ENCODE measurements at regions not wholly inside any gene's neighbourhood (a gene's known extent, or its start where the extent isn't known, plus 50 kb on each side); places are given as distances from the start of the nearest gene placed in this dataset.

DNA sequence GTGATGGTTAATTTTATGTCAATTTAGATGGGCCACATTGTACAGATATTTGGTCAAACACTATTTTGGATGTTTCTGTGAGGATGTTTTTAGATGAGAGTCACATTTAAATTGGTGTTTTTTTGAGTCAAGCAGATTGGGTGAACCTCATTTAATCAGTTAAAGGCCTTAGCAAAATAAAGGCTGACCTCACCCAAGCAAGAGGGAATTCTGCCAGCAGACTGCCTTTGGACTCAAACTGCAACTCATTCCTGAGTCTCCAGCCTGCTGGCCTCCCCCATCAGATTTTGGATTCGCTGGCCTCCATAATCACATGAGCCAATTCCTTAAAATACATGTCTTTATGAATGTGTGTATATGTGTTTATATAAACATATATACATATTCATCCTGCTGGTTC lies 282.7 kb upstream of the POU5F2 start:
- no peak for TF ChIP-seq EZH2 (IDR thresholded peaks at IDR 0.05; ENCODE audit: low read length, missing control alignments)
- TF ChIP-seq, protein P1, sequence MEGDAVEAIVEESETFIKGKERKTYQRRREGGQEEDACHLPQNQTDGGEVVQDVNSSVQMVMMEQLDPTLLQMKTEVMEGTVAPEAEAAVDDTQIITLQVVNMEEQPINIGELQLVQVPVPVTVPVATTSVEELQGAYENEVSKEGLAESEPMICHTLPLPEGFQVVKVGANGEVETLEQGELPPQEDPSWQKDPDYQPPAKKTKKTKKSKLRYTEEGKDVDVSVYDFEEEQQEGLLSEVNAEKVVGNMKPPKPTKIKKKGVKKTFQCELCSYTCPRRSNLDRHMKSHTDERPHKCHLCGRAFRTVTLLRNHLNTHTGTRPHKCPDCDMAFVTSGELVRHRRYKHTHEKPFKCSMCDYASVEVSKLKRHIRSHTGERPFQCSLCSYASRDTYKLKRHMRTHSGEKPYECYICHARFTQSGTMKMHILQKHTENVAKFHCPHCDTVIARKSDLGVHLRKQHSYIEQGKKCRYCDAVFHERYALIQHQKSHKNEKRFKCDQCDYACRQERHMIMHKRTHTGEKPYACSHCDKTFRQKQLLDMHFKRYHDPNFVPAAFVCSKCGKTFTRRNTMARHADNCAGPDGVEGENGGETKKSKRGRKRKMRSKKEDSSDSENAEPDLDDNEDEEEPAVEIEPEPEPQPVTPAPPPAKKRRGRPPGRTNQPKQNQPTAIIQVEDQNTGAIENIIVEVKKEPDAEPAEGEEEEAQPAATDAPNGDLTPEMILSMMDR (conservative IDR thresholded peaks at IDR 0.05 in 1 of 2, IDR thresholded peaks at IDR 0.05 in 1 of 2; ENCODE audit: low read depth in 1 of 2, low read length in 2 of 2): no peak
- no peaks in the 10 kb centered on the region for H3K36me3 ChIP-seq (ENCODE audit: control insufficient read depth, insufficient read depth, low read length)
- DNase-seq (ENCODE audit: low read depth in 2 of 2): peak in 1 of 2 donors; percentile 52
- no peak overlapping the region for H3K4me2 ChIP-seq (ENCODE audit: extremely low read depth, insufficient read depth, low read length)
- H3K9me3 ChIP-seq (ENCODE audit: control insufficient read depth, insufficient read depth, low read depth, low read length): no peaks in the 10 kb centered on the region
- peaks cover 2% of the 10 kb centered on the region for H3K4me1 ChIP-seq (ENCODE audit: control insufficient read depth, extremely low read depth, insufficient read depth, low read length)
- no peak overlapping the region for H3K9ac ChIP-seq (ENCODE audit: insufficient read depth, low read length)
- no peaks in the 10 kb centered on the region for H3K27me3 ChIP-seq (ENCODE audit: control insufficient read depth, insufficient read depth, low read length)
- no peak overlapping the region for H3K27ac ChIP-seq (ENCODE audit: insufficient read depth, low read length)
- H2AFZ ChIP-seq (ENCODE audit: low read length): no peak overlapping the region
- no peaks in the 10 kb centered on the region for H4K20me1 ChIP-seq (ENCODE audit: control insufficient read depth, extremely low read depth, insufficient read depth, low read length)
- no peaks in the 10 kb centered on the region for H3K79me2 ChIP-seq (ENCODE audit: control insufficient read depth, insufficient read depth, low read length)
- H3K4me3 ChIP-seq (replicated peaks in 1 of 4; ENCODE audit: control extremely low read depth in 1 of 4, insufficient read depth in 1 of 4, low read depth in 3 of 4, low read length in 4 of 4): no peak overlapping the region

DNA sequence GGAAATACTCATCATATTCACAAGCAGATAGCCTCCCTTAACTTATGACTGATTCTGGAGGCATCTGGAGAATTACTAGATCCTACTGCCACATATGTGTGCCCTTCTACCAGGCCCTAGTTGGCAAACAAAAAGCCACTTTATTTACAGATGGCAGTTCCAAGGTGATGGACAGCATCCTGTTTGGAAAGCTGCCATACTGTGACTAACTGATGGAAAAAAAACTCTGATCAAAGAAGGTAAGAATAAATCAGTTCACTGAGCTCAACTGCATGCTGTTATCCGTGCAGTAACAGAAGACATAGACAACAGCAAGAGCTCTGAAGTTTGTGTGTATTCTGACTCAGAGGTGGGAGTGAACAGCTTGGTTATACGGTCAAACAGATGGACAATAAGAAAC lies 279.8 kb upstream of the POU5F2 start:
- H3K27me3 ChIP-seq (ENCODE audit: control insufficient read depth, insufficient read depth, low read length): no peaks in the 10 kb centered on the region
- H3K79me2 ChIP-seq (ENCODE audit: control insufficient read depth, insufficient read depth, low read length): no peaks in the 10 kb centered on the region
- H3K36me3 ChIP-seq (ENCODE audit: control insufficient read depth, insufficient read depth, low read length): no peaks in the 10 kb centered on the region
- H3K4me1 ChIP-seq (ENCODE audit: control insufficient read depth, extremely low read depth, insufficient read depth, low read length): peaks cover 2% of the 10 kb centered on the region
- DNase-seq (ENCODE audit: low read depth in 2 of 2): peak; percentile 50 to 77
- no peak overlapping the region for H3K4me3 ChIP-seq (replicated peaks in 1 of 4; ENCODE audit: control extremely low read depth in 1 of 4, insufficient read depth in 1 of 4, low read depth in 3 of 4, low read length in 4 of 4)
- H3K27ac ChIP-seq (ENCODE audit: insufficient read depth, low read length): no peak overlapping the region
- no peak overlapping the region for H3K4me2 ChIP-seq (ENCODE audit: extremely low read depth, insufficient read depth, low read length)
- TF ChIP-seq, protein P1 (conservative IDR thresholded peaks at IDR 0.05 in 1 of 2, IDR thresholded peaks at IDR 0.05 in 1 of 2; ENCODE audit: low read depth in 1 of 2, low read length in 2 of 2): no peak
- no peak for TF ChIP-seq EZH2 (IDR thresholded peaks at IDR 0.05; ENCODE audit: low read length, missing control alignments)
- no peak overlapping the region for H2AFZ ChIP-seq (ENCODE audit: low read length)
- H3K9ac ChIP-seq (ENCODE audit: insufficient read depth, low read length): no peak overlapping the region
- no peaks in the 10 kb centered on the region for H4K20me1 ChIP-seq (ENCODE audit: control insufficient read depth, extremely low read depth, insufficient read depth, low read length)
- no peaks in the 10 kb centered on the region for H3K9me3 ChIP-seq (ENCODE audit: control insufficient read depth, insufficient read depth, low read depth, low read length)

- H3K27ac ChIP-seq (ENCODE audit: insufficient read depth, low read length): no peak overlapping the region
- H3K4me2 ChIP-seq (ENCODE audit: extremely low read depth, insufficient read depth, low read length): no peak overlapping the region
- H3K4me3 ChIP-seq (replicated peaks in 1 of 4; ENCODE audit: control extremely low read depth in 1 of 4, insufficient read depth in 1 of 4, low read depth in 3 of 4, low read length in 4 of 4): no peak overlapping the region
- peak in 1 of 2 donors; percentile 64 for DNase-seq (ENCODE audit: low read depth in 2 of 2)
- H3K9ac ChIP-seq (ENCODE audit: insufficient read depth, low read length): no peak overlapping the region
- H3K9me3 ChIP-seq (ENCODE audit: control insufficient read depth, insufficient read depth, low read depth, low read length): no peaks in the 10 kb centered on the region
- H3K79me2 ChIP-seq (ENCODE audit: control insufficient read depth, insufficient read depth, low read length): no peaks in the 10 kb centered on the region
- TF ChIP-seq EZH2 (IDR thresholded peaks at IDR 0.05; ENCODE audit: low read length, missing control alignments): no peak
- TF ChIP-seq, protein P1 (conservative IDR thresholded peaks at IDR 0.05 in 1 of 2, IDR thresholded peaks at IDR 0.05 in 1 of 2; ENCODE audit: low read depth in 1 of 2, low read length in 2 of 2): no peak
- no peaks in the 10 kb centered on the region for H4K20me1 ChIP-seq (ENCODE audit: control insufficient read depth, extremely low read depth, insufficient read depth, low read length)
- no peaks in the 10 kb centered on the region for H3K36me3 ChIP-seq (ENCODE audit: control insufficient read depth, insufficient read depth, low read length)
- H3K27me3 ChIP-seq (ENCODE audit: control insufficient read depth, insufficient read depth, low read length): no peaks in the 10 kb centered on the region
- H3K4me1 ChIP-seq (ENCODE audit: control insufficient read depth, extremely low read depth, insufficient read depth, low read length): peaks cover 2% of the 10 kb centered on the region
- H2AFZ ChIP-seq (ENCODE audit: low read length): no peak overlapping the region
These were observed 276.2 kb upstream of the POU5F2 start for GRCh38 chr5:94017579-94017978.
